ENCODE measurements at regions not wholly inside any gene's neighbourhood (a gene's known extent, or its start where the extent isn't known, plus 50 kb on each side); places are given as distances from the start of the nearest gene placed in this dataset.
"Not testable (repeated sequence)": the region's sequence is repeated elsewhere in the genome, so short reads cannot be mapped to it uniquely, and the experiment has no call there.

DNA sequence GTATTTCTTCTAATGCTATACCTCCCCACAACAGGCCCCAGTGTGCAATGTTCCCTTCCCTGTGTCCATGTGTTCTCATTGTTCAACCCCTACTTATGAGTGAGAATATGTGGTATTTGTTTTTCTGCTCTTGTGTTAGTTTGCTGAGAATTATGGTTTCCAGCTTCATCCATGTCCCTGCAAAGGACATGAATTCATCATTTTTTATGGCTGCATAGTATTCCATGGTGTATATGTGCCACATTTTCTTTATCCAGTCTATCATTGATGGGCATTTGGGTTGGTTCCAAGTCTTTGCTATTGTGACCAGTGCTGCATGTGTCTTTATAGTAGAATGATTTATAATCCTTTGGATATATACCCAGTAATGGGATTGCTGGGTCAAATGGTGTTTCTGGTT is 95.7 kb upstream of the HEY2 start:
- DNase-seq (ENCODE audit: low read depth), result not testable (repeated sequence)

DNA sequence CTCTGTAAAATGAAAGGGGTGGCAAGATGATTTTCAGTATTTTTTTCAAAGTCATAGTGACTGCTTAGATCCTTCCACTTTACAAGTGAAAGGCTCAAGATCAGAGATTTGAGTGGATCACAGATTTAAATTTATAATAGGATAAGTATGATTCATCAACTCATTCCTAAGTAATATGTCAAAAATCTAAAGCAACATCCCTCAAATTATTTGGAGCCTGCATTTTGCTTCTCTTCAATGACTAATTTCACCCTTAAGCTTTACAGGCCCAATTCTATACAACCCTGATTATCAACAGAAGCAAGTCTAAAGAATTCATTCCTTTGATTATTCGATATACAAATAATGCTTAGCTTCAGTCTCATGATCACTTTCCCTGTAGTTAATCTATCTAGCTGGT is 93.9 kb upstream of the HEY2 start:
- DNase-seq (ENCODE audit: low read depth), result no peak

DNA sequence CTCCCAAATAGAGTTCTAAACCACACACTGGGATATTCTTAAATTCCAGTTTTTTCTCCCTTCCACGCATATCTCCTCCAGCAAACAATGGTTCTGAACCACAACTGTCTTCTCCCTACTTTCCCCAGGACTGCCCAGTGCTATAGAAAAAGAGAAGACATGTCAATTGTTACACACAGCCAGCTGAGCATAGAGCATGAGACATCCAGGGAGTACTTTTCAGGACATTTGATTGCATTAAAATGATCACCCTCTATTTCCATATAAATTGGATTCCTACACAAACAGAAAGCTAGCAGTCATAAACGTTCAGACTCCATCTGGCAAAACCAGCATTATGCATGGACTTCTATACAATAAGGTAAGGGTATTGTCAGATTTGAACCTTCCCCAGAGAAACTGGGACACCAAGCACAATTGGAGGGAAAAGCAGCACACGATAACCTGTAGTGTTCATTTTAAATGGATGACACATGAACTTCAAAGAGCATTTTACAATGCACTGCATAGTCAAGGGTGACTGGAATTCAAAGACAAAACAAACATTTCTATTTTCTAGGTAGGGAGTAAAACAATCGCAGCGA is 93.1 kb upstream of the HEY2 start:
- DNase-seq (ENCODE audit: low read depth), result no peak

DNA sequence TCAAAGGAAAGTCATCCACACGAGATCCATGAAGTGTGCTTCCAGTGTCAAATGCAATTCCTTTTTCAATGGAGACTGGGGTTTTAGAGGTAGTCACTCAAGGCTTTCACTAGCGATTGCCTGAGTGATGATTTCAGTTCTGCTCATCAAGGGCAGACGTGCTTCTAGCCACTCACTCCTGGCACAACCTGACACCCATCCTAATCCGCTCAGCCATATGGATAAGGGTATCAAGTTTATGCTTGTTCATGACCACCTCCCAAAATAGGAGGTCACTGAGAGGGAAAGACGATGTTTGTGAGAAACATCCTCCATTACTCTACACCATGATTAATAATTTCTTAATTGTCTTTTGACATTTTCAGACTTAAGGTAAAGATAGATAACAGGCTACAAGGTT is 91.3 kb upstream of the HEY2 start:
- no peak for DNase-seq (ENCODE audit: low read depth)

DNA sequence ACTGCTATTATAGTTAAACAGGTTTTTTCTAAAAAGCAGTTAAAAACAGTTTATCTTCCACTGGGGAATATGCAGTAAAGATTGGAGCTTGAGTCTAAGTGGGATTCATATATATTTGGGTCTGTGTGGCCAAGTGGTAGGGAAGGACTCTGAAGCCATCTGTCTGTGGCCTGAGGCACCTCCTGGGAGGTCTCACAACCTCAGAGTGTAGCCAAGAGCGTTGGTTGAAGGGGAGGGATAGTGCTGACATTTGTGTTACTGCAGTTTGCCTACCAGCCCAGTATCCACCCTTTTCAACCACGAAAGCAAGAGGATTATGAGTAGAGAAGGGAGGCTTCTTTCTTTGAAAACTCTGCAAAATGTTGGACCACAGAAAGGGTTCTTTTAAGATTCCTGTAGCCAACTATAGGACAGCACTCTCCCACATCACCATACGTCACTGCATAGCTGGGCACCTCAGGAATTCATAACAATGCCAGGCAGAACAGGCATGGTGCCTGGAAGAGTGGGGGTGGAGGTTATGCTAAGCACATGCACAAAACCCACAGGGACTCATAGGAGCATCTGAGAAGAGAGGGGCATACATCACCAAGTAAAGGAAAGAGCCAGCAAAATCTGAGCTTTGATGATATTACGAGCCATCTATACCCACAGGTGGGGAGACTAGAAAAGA is 90.5 kb upstream of the HEY2 start:
- peak; percentile 88 for DNase-seq (ENCODE audit: low read depth)

DNA sequence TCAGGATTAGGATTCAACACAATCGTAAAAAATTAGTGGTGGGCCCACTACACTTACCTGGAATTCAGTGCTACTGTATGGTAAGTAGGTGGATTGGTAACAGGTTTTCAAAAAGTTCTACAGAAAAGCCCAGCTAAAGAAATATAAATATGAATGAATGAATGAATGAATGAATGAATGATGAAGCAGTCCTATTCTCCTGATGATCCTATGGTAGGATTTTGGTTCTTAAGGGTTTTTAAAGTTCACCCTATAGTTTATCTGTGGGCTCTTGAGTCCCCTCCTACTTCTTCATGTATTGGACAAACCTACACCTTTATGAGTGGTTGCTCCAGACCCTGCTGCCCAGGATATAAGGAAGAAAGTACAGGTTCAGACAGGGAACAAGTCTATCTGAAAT is 89.5 kb upstream of the HEY2 start:
- no peak for DNase-seq (ENCODE audit: low read depth)

DNA sequence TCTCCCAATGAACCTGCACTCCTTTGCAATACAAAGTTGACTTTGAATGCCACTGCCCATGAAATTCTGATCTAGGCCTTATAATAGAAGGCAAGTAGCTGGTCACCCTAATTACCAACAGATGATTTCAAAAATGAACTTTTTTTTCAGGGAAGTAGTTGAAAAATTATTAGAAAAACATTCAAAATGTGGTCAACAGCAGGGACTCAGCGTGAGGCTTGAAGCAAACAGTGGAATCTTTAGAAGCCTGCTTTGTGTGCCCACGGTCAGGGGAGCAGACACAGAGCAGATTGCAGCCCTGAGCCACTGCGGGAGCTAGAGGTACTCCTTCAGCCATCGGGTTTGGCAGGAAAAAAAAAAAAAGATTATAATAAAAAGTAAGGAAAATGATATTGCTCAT is 87.1 kb upstream of the HEY2 start:
- DNase-seq (ENCODE audit: low read depth), result no peak

DNA sequence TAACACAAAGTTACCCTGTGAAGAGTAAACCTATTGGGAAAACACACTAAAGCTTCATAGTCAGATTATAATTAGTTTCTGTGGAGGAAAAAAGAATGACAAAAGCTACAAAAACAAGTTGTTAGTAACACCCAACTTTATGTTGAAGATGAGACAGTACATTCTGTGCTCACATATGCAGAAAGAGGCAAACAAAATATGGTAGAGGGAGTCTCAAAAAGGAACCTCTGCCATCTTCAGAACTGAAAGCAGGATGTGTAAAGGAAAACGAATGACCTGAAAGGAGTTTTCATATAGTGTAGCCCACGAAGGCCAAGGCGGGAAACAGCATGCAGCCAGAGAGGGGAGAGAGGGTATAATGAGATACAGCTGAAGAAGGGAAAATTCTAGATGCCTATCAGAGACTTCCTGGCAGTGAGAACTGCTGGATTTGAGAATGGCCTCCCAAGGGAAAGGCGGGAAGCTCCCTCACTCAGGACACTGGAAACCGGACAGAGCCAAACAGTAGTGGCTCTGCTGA is 84.1 kb upstream of the HEY2 start:
- no peak for DNase-seq (ENCODE audit: low read depth)

DNA sequence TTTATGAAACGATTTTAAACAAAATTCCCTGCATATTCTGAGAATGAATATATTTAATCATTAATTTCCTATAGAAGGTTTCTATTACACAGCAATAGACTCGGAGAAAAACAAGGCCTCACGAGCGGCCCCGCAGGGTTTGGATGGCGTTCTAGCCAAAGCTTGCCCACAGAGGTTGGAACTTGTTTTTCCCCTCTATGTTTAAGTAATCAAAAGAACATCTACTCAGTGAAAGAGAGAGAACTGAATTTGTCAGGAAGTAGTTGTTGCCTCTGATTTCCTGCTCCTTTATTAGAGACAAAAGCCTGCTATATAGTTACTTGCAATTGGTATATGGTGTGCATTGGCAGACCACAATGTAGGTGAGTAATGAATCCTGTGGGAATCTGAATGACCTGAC is 82.1 kb upstream of the HEY2 start:
- DNase-seq (ENCODE audit: low read depth), result no peak

DNA sequence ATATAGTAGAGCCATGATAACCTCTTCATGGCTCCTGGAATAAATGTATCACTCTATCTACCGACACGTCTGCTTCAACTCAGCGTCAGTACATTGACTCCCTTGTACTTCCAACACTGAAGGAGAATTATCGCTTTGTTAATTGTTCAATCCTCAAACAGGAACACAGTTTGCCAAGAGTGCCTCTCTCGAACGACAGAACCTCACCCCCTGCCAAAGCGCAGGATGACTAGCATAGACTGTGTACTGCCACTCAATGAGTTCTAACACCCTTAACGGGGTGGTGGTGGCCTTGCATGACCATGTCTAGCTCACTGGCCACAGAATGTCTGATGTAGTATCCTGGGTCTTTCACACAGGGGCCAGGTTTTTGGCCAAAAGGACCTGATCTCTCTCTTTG is 81.4 kb upstream of the HEY2 start:
- no peak for DNase-seq (ENCODE audit: low read depth)

DNA sequence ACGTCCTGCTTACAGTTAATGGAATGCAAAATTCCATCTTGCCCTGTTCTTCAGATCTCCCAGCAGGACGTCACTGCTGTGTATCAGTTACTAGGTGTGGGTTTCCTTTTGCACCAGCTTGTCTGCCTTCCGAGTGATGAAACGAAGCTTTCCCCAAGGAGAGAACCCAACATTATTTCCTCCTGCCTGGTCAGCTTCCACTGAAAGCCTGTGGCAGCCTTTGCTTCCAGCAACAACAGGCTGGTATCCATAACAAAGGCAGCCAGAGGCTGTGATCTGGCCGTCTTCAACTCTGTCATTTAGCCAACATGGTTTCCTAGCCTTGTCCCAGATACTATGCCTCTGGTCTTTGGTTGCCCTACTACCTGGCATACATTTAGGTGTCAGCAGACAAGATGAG is 78.9 kb upstream of the HEY2 start:
- peak; percentile 8 for DNase-seq (ENCODE audit: low read depth)

DNA sequence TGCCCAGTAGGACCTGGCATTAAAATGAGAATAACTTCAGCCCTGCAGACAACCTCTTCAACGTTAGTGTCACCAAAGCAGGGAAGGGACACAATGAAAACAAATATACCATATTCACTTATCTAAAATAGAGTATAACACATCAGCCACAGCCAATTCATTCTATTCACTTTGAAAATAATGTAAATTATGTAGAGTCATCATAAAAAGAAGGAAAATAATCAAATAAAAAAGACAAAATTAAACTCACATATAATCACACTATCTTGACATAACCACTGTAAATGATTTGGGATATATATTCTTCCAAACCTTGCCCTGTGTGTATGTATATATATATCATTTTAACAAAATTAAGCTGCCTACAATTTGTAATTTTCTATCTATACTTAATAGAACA is 78.1 kb upstream of the HEY2 start:
- DNase-seq (ENCODE audit: low read depth), result no peak

DNA sequence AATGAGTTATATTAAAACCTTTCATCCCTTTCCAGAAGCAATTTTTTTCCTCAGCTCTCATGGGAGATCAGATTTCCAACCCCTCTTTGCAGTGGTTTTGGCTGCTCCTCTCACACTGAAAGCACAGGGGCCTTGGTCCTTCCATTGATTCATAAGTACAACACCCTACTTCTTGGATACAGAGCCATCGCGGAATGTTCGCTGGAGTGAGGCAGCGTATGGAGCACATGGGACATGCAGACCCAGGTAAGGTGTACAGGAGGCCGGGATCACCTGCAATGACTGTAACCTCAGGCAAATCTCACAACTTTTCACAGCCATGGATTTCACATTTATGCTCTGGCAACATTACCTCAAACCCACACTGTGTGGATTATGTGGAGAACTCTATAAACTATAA is 75.2 kb upstream of the HEY2 start:
- DNase-seq (ENCODE audit: low read depth), result no peak

DNA sequence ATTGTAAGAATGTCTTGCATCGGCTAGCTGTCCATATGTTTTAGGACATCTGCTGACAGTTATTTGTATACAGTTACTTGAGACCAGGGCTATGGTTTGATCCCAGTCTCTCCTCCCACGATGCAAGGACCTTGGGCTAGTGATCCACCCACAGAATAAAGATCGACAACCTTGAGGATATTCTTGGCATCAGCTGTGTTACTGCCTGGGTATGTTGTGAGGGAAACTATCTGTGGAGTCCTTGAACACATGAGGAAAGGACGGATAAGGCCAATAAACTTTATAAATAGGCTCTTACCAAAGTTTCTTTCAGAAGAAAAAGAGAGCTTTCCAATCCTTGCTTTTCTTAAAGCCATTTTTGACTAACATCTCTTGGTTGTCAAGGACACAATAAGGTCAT is 70.8 kb upstream of the HEY2 start:
- DNase-seq (ENCODE audit: low read depth), result no peak

DNA sequence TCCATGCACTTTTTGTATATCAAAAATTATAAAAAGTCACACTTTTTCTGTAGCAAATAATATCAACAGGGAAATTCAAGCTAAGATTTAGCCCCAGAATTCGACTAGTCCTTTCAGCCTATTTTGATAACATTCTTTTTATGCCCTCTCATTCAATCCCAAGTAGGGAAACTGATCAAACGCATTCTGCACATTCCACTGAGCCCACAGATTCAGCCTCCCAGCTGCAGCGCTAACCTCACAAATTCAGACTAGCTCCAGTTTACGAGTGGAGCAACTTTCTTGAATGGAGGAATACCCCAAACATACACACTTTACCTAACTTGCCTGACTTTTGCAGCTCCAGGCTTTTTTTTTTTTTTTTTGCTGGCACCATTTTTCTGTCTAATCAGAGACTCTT is 70.3 kb upstream of the HEY2 start:
- DNase-seq (ENCODE audit: low read depth), result no peak

DNA sequence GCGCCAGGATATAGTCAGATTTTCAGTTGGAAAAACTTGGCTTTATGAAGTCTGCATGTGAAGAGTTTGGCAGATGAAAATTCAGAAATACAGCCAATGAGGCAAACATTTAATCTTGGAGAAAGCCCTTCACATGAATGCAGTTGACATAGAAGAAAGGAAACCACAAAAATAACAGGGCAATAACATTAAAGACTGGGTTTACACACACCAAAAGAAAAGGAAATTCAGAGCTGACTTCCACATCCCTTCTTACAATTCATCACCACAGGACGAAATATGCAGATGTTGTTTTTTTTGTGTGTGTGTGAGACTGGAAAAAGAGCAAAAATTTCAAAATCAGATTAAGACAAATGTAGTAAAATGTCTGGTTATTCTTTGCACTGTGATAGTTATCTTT is 69.8 kb upstream of the HEY2 start:
- DNase-seq (ENCODE audit: low read depth), result no peak

DNA sequence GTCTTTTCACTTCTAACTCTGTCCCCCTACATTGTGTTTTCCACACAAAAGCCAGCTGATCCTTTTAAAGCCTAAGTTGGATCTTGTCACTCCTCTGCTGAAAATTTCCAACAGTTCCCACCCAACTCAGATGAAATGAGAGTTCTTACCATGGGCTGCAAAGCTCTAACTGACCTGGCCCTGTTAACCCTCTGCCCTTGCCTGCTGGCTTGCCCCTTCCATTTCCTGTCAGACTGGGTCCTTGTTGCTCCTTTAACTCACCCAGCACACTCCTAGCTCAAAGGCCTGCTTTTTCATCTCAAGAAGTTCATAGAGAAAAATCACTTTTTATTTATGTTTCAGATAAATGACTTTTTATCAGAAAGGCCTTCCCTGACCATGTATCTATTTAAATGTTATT is 66.5 kb upstream of the HEY2 start:
- DNase-seq (ENCODE audit: low read depth), result no peak

DNA sequence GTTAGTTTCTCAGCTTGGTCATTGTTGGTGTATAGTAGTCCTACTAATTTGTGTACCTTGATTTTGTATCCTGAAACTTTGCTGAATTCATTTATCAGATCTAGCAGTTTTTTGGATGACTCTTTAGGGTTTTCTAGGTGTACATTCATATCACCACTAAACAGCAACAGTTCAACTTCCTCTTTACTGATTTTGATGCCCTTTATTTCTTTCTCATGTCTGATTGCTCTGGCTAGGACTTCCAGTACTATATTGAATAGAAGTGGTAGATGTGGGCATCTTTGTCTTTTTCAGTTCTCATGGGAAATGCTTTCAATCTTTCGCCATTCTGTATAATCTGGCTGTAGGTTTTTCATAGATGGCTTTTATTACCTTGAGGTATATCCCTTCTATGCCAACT is 61.3 kb upstream of the HEY2 start:
- DNase-seq (ENCODE audit: low read depth), result no peak

DNA sequence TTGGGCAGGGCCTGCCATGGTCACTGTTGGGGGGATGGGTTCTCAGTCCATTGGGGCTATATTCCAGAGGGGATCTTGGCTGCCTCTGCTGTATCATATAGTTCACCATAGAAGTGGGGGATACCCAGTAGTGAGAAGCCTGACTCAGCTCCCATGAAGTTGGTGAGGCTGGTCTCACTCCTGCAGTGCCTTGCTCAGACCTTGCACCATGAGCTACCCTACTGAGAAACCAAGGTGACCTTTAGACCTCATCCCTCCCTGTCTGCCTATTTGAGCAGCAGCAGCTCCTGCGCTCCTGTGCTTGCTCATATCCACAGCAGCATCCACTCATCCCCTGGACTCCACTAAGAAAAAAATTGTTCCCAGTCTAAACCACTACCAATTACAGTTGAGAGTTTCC is 56.0 kb upstream of the HEY2 start:
- DNase-seq (ENCODE audit: low read depth), result no peak

DNA sequence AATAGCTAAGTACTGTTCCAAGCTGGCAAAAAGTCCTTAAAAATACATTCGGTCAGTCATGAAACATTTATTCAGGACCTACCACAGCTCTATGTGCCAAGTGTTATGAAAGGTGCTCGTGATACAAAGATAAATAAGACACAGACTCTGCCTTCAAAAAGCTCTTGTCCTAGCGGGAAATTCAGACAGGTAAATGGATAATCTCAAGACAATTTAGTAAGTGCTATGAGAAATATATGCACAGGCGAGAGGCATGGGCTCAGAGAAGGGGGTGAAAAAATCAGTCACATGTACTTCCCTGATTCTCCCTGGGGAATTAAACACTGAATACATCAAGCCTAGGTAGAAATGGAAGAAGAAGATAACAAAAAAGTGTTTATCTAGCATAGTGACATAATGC is 49.8 kb upstream of the HEY2 start:
- no peak for DNase-seq (ENCODE audit: low read depth)

All from myocyte (in vitro differentiated cells).